ENCODE measurements at regions not wholly inside any gene's neighbourhood (a gene's known extent, or its start where the extent isn't known, plus 50 kb on each side); places are given as distances from the start of the nearest gene placed in this dataset.

- DNase-seq (ENCODE audit: low spot score) (no peak), ATAC-seq (ENCODE audit: low read depth) (no peak)
- H3K4me3 ChIP-seq (ENCODE audit: severe bottlenecking) = no peak overlapping the region
Observed at GRCh38 chr1:195956845-195957244, 651.4 kb downstream of the KCNT2 start.

DNA sequence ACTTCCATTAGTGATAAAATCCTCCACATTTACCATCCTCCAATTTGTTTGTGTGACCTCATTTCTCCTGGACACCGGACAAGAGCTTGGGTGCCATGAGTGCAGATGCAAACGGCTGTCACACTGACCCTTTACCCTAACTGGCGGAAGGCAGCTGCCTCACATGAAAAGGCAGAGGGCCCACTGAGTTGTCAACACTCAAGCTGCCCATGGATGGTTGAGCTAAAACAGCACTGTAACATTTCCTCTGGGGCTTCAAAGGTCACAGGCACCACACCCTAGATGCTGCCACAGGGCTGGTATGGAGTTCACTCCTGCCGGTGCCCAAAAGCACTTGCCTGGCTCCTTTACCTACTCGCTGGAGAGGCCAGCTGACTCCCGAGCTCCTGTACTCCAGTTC is 653.4 kb downstream of the KCNT2 start:
- no peaks in the 10 kb centered on the region for H3K36me3 ChIP-seq (ENCODE audit: low read depth)
- H3K27me3 ChIP-seq (ENCODE audit: insufficient read depth, poor library complexity, severe bottlenecking) = no peaks in the 10 kb centered on the region
- no peak for ATAC-seq (ENCODE audit: low read depth)
- no peak for TF ChIP-seq CTCF (IDR thresholded peaks at IDR 0.05; ENCODE audit: poor library complexity, severe bottlenecking)
- DNase-seq (ENCODE audit: low spot score) = no peak
- no peak overlapping the region for H3K4me3 ChIP-seq (ENCODE audit: severe bottlenecking)
- H3K27ac ChIP-seq (ENCODE audit: poor library complexity, severe bottlenecking) = no peak overlapping the region
- H3K9me3 ChIP-seq (ENCODE audit: severe bottlenecking) = no peaks in the 10 kb centered on the region
- H3K4me1 ChIP-seq (ENCODE audit: insufficient read depth, poor library complexity, severe bottlenecking) = peaks cover 11% of the 10 kb centered on the region

More at GRCh38 chr1:195956845-195957244, 651.4 kb downstream of the KCNT2 start:
- TF ChIP-seq CTCF (IDR thresholded peaks at IDR 0.05; ENCODE audit: poor library complexity, severe bottlenecking) = no peak
- Histone ChIP-seq H3K4me1 (ENCODE audit: insufficient read depth, poor library complexity, severe bottlenecking) (peaks cover 11% of the 10 kb centered on the region), H3K9me3 (ENCODE audit: severe bottlenecking) (no peaks in the 10 kb centered on the region), H3K27ac (ENCODE audit: poor library complexity, severe bottlenecking) (no peak overlapping the region), H3K36me3 (ENCODE audit: low read depth) (no peaks in the 10 kb centered on the region), H3K27me3 (ENCODE audit: insufficient read depth, poor library complexity, severe bottlenecking) (no peaks in the 10 kb centered on the region)

GRCh38 chr1:195951313-195951712 is 656.9 kb downstream of the KCNT2 start:
- H3K27me3 ChIP-seq (ENCODE audit: insufficient read depth, poor library complexity, severe bottlenecking) = no peaks in the 10 kb centered on the region
- no peak for DNase-seq (ENCODE audit: low spot score)
- no peak for ATAC-seq (ENCODE audit: low read depth)
- H3K4me1 ChIP-seq (ENCODE audit: insufficient read depth, poor library complexity, severe bottlenecking) = no peaks in the 10 kb centered on the region
- no peak overlapping the region for H3K4me3 ChIP-seq (ENCODE audit: severe bottlenecking)
- TF ChIP-seq CTCF (IDR thresholded peaks at IDR 0.05; ENCODE audit: poor library complexity, severe bottlenecking) = no peak
- no peaks in the 10 kb centered on the region for H3K9me3 ChIP-seq (ENCODE audit: severe bottlenecking)
- no peak overlapping the region for H3K27ac ChIP-seq (ENCODE audit: poor library complexity, severe bottlenecking)
- H3K36me3 ChIP-seq (ENCODE audit: low read depth) = no peaks in the 10 kb centered on the region

- ATAC-seq (ENCODE audit: low read depth) (no peak), DNase-seq (ENCODE audit: low spot score) (no peak)
- no peak for TF ChIP-seq CTCF (IDR thresholded peaks at IDR 0.05; ENCODE audit: poor library complexity, severe bottlenecking)
- Histone ChIP-seq H3K9me3 (ENCODE audit: severe bottlenecking) (no peaks in the 10 kb centered on the region), H3K36me3 (ENCODE audit: low read depth) (no peaks in the 10 kb centered on the region), H3K27ac (ENCODE audit: poor library complexity, severe bottlenecking) (no peak overlapping the region), H3K4me1 (ENCODE audit: insufficient read depth, poor library complexity, severe bottlenecking) (no peaks in the 10 kb centered on the region), H3K27me3 (ENCODE audit: insufficient read depth, poor library complexity, severe bottlenecking) (no peaks in the 10 kb centered on the region), H3K4me3 (ENCODE audit: severe bottlenecking) (no peak overlapping the region)
Observed at GRCh38 chr1:195948123-195948895, 659.9 kb downstream of the KCNT2 start.

DNA sequence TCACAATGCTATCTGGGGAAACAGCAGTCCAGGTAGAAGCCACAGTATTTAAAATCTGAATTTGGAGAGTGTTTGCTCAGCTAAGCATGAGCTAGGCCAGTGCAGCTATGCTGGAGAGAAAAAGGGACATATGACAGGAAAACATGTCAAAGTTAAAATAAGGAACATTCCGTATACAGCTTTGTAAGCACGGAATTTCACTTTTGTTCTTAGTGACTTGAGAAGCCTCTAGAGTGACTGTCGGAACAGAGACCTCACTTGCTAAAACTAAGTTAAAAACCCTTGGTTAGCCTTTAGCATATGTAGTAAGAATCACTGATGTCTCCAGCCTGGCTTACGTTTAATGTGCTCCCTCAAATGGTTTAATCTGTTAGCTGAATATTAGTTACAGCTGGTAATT is 661.7 kb downstream of the KCNT2 start:
- TF ChIP-seq CTCF (IDR thresholded peaks at IDR 0.05; ENCODE audit: poor library complexity, severe bottlenecking) = no peak
- H3K4me1 ChIP-seq (ENCODE audit: insufficient read depth, poor library complexity, severe bottlenecking) = no peaks in the 10 kb centered on the region
- DNase-seq (ENCODE audit: low spot score) (no peak), ATAC-seq (ENCODE audit: low read depth) (no peak)
- no peak overlapping the region for H3K4me3 ChIP-seq (ENCODE audit: severe bottlenecking)
- no peak overlapping the region for H3K27ac ChIP-seq (ENCODE audit: poor library complexity, severe bottlenecking)
- H3K9me3 ChIP-seq (ENCODE audit: severe bottlenecking) = no peaks in the 10 kb centered on the region
- no peaks in the 10 kb centered on the region for H3K27me3 ChIP-seq (ENCODE audit: insufficient read depth, poor library complexity, severe bottlenecking)
- H3K36me3 ChIP-seq (ENCODE audit: low read depth) = no peaks in the 10 kb centered on the region

Data from RWPE2 (cell line).